ENCODE measurements at regions not wholly inside any gene's neighbourhood (a gene's known extent, or its start where the extent isn't known, plus 50 kb on each side); places are given as distances from the start of the nearest gene placed in this dataset.

DNA sequence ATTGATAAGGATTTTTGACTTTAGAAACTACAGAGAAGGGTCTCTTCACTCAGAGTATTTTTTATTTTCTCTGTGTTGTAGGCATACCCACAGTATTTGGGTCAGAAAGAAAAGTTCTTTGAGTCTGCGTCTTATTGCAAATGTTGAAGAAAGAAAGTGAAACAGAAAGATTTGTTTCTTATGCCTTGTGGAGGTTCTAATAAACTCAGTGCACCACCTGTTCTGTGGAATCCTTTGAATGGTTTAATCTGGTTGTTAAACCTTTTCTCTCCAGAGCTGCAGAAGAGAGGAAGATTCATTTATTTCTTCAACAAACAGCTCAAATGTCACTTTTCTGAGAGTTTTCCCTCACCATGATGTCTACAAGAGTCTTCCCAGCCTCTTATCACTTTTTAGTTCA lies 146.6 kb upstream of the PLEKHG7 start:
- TF ChIP-seq CTCF (IDR thresholded peaks at IDR 0.05 in 2 of 3, conservative IDR thresholded peaks at IDR 0.05 in 1 of 3; ENCODE audit: borderline replicate concordance in 1 of 3, insufficient read depth in 1 of 3, low read depth in 2 of 3, low read length in 2 of 3) (no peak), ZFX (IDR thresholded peaks at IDR 0.05) (no peak), CEBPB (IDR thresholded peaks at IDR 0.05; ENCODE audit: low read depth) (no peak), JUND (IDR thresholded peaks at IDR 0.05) (no peak), POLR2A (IDR thresholded peaks at IDR 0.05; ENCODE audit: borderline replicate concordance, extremely low read depth, insufficient read depth, insufficient read length) (no peak)

Measured in HCT116 (cell line).